ENCODE measurements at regions not wholly inside any gene's neighbourhood (a gene's known extent, or its start where the extent isn't known, plus 50 kb on each side); places are given as distances from the start of the nearest gene placed in this dataset.
A peak's percentile ranks its signal among the peaks of the same experiment; 100 is the strongest.

DNA sequence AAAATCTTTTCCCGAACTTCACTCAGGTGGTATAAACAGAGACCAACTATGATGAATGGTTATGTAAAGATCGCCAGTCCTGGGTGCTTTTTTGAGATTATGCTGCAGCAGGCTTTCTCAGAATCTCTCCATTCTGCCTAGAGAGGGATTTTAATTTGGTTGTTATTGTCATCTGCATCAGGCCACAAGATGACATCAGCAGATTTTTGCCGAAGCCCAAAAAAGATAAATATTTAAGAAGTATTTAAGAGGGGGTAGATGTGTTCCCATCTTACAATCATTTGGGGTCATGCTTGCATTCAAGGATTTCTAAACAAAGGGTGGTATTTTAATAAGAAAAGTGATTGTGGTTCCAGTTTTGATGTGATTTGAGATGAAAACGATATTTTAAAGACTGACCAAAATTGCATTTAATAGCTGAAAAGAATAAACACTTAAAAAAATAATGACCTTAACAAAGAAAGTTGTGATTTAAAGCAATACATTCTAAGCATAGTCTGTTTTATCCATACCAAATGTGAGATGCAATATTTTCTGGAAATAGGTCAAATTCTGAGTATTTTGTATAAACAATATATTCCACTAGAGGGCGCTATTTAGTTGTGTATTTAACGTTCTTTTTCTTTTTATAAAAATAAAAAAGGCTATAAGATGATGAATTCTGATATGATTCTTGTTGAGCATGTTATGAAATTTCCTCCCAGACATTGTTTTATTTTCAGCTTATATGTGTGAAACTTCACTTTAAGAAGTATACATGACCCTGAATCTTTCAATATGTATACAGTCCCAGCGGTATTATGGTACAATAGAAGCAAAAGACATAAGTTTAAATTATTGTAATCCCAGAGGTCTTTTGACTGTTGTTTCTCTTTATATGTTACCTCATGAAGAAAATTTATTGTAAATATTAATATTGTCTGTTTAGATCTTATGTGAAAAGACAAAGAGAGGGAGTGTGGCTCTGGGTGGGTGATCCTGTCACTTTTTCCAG is 51.0 kb upstream of the ZFP64 start:
- DNase-seq = peak in 3 of 6 experiments; percentile 20 to 61 (median 53)

Measured in stimulated activated naive CD4-positive, alpha-beta T cell (primary cell).